Dedifferentiated amniotic fluid mesenchymal stem cell (primary cell): ENCODE measurements at regions not wholly inside any gene's neighbourhood (a gene's known extent, or its start where the extent isn't known, plus 50 kb on each side); places are given as distances from the start of the nearest gene placed in this dataset.
A peak's percentile ranks its signal among the peaks of the same experiment; 100 is the strongest.

Source experiments
- DNase-seq: peaks from one replicate; pipeline ENCODE4 v3.0.0-alpha.2; 2016; ENCODE audit errors: extremely low spot score

DNA sequence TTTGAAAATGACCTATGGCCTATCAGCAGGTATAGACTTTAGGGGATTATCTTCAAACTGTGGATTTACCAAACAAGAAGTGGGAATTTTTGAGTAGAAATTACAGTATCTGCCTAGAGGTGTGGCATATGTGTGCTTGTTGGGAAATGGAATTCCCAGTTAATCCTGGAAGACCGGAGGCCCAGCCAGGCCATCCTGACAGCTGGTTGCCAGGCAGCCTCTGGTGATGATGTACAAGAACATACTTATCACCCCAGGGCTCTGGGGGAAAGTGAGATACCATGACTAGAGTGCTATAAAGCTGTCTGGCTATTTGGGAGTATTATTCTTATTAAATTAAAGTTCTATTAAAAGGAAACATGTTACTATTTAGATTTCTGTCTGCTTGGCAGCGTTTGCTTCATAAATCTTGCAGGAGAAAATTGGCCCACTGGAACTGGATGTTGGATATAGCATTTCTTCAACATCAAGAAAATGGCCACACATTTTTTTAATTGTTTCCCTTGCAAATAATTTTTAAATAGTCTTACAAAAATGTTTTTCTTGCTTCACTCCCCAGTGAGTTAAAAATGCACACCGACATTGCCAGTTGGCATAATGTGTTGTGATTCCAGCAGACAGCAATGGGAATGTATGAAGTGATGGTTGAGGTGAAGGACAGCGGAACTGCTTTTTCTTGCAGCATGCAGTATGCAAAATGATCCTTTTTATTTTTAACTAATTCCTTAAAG is 187.8 kb downstream of the MYLK4 start:
- no peak for DNase-seq

DNA sequence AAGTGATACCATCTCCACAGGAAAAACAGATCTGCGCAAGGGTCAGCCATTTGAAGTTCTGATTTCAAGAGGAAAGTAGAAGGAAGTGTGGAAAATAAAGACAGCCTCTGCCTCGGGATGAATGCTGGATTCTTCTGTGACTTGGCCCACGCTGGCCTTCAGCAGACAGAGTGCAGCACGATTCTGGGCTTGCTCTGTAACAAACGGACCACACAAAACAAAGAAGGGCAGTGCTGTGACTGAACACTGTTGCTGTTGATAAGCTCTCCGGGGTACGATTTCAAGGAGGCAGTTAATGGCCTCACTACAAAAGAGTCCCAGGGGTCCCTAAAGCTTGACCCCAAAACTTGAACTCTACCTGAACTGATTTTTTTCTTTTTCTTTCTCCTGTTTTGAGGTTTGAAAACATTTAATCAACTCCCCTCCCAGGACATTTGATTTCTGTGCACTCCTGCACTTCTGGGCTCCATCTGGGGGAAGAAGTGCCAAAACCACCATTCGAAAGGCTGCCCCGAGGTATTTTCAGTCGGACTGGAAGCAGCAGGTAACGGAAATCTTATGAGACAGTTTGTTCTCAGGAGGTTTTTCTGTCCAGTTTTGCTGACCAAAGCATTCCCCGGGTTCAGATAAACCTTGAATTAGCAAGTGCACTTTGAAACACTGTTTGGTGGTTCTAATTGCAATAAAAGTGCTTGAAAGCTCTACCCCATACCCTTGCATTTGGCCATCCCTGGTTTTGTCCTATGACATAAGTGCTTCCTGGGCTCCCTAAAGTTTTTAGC is 189.6 kb downstream of the MYLK4 start:
- no peak for DNase-seq

DNA sequence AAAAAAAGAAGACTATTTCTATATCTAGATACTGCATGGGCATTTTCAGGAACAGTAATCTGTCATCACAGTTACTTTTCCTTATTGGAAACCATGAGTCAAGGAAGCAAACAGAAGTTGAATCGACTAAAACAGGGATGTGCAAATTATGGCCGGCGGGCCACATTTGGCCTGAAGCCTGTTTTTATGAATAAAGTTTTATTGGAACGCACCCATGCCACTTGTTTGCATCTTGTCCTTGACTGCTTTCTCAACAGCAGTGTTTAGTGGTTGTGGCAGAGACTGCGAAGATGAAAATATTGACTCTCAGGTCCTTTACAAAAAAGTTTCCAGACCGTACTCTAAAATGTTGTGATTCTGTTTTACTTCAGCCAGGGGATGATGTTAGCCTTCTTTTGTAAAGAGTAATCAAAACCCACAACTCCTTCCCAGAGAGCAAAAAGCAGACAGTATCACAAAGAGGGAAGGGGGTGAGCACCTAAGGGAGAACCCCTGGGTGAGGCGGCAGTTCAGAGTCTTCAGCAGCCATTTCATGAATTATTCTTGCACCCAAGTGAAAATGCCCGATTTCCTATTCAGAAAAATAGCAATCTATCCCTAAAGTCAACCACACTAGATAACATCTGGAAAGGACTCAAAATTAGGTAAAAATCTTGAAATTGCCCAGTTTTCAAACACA is 190.4 kb downstream of the MYLK4 start:
- no peak for DNase-seq

DNA sequence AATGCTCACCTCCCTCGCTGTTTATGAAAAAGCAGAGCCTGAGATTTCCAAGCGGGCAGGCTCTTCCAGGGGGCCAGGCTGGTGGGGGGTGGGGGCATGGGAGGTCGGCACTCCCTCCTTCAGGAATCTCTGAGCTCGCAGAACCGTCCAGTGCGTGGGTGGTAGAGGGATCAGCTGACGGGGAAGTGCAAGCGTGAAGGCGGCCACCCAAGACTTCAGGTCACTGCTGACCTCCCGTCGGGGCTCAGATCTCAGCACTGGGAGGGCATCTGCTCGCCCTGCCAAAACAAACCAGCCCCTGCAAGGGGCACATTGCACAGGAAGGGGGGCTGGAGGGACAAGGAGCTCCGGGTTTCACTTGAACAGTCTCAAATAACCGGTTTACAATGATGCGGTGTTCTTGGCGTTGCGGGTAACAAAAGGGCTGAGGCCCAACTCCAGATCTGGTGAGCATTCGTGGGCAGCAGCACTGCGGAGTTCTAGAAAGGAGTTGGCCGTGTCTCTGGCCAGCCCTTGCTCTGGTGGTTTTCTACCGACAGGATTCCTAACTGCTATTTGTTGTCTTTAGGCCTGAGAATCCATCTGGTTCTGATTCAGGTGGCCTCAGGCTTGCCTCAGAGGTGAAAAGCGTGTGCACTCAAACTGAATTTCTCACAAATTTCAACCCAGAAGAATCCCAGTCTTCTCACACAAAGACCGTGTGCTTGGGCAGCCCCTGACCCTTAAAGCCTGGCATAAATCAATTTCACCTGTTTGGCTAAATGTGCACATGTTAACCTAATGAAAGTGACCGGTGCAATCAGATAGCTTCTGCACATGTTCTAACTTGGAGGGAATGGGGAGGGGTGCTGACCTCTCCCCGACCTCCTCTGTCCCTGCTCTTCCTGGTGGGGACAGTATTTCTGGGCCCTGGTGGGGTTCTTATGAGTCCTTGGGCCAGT is 191.6 kb downstream of the MYLK4 start:
- no peak for DNase-seq

DNA sequence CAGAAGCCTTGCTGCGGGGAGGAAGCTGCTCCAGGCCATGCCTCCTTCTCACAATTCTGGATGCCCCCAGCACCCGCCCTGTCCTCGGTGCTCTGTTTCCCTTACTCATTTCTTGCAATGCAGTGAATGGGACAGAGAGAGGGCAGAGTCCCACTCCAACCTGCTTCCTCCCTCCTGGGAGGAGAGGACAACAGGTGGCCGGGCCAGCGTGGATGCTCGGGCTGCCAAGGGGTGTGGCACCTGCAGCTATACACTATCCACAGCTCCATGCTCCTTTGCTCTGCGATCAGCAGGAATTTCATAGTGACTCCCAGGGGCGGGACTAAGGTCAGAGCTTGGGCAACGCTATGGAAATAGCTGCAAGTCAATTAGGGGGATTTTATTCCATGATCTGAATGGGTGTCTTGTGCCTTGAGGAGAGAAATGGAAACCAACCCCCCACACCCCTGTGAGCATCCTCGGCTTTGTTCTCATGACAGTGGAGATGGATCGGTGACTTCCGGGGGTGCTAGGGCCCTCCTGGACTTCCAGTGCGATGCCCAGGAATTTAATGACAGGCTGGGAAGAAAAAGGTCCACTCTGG is 192.5 kb downstream of the MYLK4 start:
- no peak for DNase-seq

DNA sequence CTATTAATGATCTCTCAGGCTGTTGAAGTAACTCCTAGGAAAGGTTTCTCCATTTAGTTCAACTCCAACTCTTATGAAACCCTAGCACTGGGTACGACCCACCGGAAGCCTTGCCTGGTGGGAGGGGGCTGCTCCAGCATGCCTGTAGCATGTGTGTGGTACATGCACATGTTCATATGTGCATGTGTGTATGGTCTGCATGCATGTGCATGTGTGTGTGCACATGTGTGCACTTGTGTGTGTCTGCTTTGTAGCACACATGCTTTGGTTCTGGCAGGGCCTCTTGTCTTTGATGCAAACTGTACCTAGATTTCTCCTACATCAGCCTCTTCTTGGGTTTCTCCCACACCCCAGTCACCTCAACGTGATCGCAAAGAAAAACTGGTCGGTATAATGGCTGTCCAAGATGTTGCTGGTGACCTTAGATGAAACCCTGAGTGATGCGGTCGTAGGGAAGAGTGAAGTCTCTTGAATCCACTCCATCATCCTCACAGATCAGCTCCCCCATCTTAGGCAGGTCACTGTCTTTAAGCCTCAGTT is 193.5 kb downstream of the MYLK4 start:
- DNase-seq = no peak

DNA sequence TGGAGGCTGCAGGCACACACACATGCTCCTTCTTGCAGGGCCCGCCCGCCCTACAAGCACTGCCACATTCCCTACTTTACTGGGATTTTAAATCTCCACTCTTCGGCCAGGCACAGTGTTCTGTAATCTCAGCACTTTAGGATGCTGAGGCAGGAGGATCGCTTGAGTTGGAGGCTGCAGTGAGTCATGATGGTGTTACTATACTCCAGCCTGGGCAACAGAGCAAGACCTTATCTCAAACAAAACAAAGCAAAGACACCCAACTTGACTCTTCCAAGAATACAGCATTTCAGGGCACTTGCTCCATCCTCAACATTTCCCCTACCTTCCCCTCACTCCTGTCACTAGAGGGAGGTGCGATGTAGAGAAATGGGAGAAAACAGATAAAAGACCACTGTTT is 194.0 kb downstream of the MYLK4 start:
- no peak for DNase-seq

DNA sequence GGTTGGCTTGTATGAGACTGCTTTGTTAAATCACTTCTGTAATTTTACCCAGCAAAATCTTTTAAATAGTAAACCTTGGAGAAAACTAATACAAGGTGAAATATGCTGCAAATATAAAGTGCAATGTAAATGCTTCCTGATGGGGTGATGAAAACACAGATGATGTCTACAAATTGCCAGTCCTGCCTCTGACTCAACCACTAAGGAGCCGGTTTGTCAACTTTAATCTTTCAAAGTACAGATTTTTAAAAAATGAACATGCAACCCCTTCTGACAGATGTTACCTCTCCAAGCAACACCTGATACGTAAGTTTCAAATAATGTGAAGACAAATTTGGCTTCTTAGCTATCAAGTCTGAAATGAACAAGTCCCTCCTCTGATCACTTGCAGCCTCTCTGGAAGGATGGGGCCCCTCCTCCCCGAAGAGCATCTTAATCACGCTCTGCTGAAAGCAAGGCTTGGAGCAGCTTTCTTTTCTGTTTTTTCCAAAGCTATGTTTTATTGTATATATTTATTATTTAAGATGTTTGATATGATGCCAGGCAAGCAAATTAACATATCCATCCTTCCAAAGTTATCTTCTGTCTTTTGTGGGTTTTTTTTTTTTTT is 196.0 kb downstream of the MYLK4 start:
- DNase-seq = no peak

DNA sequence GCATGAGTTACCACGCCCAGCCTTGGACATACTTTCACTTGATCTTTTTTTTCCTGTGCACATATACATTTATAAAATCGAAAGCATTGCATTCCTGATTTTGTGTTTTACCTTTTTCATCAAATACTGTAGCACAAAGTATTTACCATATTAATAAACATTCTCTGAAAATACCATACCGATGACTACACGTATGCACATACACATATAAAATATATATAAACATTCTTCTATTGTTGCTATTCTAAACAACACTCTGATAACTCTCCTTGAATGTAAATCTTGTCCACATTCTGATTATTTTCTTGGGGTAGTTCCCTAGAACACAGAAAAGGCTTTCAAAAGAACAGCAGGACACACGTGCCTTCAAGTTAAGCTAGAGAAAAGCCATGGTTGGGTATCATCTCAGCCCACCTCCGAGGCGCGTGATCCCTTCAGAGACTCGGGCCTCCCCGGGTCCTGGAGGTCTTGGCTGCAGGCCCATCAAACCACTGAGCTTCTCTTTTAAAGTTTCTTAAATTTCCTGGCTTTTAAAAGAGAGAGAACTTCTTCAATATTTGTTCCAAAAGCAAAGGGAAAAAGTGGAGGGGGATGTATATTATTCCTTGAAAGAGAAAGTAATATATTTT is 198.1 kb downstream of the MYLK4 start:
- DNase-seq = no peak

DNA sequence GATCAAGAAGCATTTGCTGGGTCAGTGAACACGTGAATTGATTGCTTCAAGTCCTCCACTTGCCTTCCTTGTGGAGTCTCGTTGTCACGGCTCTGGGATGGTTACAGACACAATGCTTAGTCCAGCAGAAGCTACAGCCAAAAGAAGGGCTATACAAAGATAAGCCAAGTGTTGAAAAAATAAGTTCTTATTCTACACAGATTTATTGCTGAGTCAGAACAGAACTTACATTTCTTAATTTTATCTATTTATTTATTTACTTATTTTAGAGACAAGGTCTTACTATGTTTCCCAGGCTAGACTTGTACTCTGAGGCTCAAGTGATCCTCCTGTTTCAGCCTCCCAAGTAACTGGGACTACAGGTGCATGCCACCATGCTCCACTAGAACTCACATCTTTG is 199.0 kb downstream of the MYLK4 start:
- DNase-seq = no peak

DNA sequence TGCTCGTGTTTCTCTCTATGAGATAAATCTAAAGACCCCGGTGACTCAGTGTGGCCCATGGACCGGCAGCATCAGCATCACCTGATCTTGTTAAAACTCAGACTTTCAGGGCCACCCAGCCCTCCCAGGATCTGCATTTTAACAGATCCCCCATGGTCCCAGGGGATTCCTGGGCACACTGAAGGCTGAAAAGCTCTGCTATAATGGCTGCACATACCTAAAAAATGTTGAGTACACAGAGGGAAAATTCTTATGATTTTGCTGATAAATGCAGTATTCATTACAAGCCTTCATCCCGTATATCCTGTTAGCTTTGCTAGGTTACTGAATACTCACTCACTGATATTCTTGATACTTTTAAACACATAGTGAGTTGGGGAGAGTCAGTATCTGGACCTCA is 200.5 kb downstream of the MYLK4 start:
- no peak for DNase-seq

DNA sequence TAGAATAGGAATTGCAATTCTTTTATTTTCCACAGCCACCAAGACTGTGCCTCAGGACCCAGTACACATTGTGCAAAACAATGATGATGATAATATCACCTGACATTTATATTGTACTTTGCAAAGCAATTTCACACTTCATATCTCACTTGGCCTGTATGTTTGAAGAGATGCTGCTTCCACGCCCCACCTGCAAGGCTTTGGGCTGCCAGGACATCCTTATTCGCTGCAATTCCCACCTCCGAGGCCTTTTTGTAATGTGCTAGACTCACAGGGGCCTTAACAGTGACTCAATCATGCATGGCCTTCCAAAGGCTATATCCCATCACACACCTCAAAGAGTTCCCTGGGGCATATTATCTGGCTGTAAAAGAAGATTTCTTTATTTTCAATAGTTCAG is 200.9 kb downstream of the MYLK4 start:
- DNase-seq = no peak

DNA sequence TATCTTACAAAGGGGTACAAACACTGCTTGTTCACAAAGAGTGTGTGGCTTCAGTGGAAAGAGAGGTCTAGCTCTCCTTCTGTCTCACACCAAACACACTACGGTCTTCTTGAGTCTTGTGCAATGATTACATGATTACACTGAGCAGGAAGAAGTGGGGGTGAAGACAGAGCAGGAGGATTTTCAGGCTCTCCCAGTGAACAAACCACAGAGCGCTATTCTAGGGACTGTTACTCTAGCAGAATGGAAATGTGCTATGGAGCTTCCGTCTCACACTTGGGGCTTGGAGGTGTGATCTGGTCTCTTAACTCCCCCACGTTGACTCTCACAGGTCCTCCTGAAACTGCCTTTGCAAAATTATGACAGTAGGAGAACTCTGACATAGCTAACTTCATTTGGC is 203.4 kb downstream of the MYLK4 start:
- DNase-seq = no peak

DNA sequence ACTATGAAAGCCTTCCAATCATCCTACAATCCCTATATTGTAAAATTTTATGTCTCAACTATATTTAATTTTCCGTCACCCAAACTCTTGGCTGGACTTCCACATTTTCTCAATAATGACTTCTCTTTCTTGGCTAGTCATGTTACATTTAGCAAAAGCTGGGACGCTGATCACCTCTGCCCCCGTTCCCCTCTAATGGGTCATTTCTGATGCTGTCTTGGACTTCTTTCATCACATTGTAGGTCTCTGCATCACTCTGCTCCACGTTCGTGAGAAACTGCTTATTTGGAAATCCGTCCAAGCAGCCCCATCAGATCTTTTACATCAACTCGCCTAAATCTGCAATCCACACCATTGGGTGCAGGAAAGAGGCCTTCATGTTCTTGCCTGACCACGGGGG is 203.8 kb downstream of the MYLK4 start:
- DNase-seq = no peak

DNA sequence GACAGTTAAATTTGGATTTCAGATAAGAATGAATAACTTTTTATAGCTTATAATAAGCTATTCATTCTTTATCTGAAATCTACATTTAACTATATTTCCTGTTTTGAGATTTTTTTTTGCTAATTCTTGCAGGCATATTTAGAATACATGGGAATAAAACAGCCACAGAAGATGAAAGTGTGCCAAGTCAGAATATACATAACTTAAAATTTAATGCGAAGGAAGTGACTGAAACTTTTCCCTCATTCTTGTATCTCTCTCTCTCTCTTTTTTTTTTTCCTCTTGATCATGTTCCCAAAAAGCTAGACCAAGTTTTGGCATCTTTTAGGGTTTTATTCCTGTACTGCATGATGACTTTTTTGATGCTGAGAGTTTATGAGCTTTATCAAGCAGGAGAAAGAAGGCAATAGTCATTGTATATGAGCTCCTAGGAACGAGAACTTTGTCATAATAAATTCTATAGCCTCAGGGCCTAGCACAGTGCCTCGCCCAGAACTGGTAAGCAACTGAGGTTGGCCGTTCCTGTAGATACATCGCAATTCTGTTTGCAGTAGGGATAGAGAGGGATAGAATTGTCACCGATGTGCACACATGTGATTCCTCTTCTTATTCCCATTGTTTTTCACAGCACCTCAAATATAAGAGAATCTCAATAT is 205.2 kb downstream of the MYLK4 start:
- DNase-seq = no peak

DNA sequence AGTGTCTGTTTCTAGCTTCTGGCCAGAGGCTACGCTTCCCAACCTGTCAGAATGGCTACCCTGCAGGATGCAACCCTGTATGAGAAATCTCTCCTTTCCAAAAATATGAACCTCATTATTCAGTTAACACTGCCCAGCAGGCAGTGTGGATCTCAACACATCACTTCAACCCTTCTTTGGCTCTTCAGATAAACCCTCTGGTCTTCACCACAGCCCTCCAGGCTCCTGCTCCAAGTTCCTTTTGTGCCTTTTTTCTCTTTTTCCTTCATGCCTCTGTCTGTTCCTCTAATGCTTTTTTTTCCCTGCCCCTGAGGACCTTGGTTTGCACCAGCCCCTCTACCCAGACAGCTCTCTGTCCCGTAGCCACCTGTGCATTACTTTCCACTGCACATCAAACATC is 207.4 kb downstream of the MYLK4 start:
- DNase-seq = no peak

DNA sequence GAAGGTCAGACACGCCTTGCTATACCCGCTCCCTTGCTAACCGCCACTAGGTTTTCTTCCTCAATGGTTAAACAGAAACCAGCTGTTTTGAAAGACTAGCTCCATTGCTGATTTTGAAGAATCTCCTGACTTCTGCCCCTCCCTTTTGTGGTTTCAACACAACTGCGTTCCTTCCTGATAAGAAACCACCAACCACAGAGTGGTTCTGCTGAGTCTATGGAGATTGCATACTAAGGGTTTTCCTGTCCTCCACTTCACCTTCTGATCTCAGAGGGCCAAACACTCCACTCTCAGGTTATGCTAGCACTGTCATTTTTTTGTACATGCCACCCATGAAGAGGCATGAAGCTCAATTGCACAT is 207.9 kb downstream of the MYLK4 start:
- peak; percentile 42 for DNase-seq

DNA sequence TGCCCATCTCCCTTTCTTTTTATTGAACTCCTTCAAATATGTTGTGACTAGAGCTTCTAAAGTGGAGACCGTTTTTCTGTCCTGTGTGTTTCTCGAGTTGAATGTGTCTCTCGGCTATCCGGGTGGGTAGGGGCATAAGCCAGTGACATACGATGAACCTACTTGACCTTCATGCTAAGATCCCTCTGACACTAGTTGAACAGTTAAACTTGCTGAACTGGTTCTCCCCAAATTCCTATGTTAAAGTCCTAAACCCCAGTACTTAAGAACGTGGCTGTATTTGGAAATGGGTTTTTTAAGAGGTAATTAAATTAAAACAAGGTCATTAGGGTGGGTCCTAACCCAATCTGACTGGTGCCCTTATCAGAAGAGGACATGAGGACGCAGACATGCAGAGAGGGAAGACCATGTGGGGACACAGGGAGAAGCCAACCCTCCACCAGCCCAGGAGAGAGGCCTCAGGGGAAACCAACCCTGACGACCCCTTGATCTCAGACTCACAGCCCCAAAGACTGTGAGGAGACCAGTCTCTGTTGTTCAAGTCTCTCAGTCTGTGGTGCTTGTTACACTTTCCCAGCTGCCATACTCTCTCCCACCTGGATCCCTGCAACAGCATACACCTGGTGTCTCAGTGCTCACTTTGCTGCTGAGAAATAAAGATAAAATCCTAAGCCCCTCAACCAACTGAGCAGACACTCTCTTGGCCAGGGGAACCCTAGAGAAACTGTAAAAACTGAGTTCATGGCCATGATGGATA is 208.4 kb downstream of the MYLK4 start:
- no peak for DNase-seq

DNA sequence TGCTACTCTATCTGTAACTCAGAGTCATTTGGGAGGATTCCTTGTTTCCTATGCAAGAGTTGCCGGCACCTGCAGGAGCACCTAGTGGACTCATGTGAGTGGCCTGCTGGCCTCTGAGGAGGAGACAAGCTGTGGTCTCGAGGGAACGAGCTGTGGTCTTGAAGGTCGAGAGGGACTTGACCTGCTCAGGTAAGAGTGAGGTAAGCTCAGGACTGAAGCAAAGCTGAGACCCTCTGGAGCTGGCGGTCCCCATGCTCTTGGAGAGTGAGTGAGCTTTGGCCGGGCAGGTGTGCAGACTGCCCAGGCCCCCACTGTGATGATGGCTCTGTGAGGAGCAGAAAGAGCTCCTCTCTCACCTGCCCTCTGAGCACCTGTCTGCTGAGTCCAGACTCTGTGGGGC is 214.3 kb downstream of the MYLK4 start:
- no peak for DNase-seq
